OCI-LY3 (cell line): ENCODE measurements at regions not wholly inside any gene's neighbourhood (a gene's known extent, or its start where the extent isn't known, plus 50 kb on each side); places are given as distances from the start of the nearest gene placed in this dataset.

ENCODE experiments used
- EZH2phosphoT487 ChIP-seq: fragments of 200-600 bp; shearing (Covaris generic); IDR thresholded peaks from 2 replicates; pipeline ENCODE4 v1.6.1; 2018; ENCODE audit warnings: antibody characterized with exemption, mixed run types, low read depth
- TF ChIP-seq, protein P1 (sequence below): fragments of 200-600, 300-600 bp; sonication (generic); IDR thresholded peaks from 2 replicates; pipeline ENCODE4 v1.5.1; 2014; ENCODE audit warnings: antibody characterized with exemption, low read length, low read depth

DNA sequence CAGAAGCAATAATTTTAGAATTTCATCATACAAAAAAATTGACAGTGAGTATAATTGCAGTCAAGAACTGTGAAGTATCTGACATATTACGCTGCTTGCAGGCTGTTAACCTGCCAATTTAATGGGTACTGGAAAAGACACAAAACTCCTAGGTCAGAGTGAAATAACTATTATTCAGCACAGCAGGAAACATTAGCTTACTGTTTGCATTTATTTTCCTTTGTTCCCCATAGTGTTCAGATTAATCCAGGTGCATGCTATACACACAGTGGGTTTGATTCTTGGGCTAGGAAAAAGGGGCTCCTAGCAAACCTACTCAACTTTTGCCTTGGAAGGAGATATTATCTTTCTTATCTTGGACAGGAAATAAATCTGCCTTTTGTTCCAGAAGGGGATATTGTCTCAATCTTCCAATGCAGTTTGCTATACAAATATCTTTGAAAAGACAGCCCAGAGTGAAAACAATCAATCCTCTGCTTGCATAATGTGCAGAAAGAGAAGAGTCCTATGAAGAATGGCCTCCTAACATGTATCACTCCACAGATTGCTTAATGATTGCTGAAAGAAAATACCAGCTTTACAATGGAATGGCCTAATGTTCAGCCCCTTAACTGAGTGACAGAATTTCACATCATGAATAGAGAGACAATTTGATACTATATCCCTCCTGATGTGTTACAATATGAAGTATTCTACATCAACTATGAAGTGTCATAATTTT lies 443.4 kb downstream of the TBC1D4 start:
- TF ChIP-seq, protein P1, sequence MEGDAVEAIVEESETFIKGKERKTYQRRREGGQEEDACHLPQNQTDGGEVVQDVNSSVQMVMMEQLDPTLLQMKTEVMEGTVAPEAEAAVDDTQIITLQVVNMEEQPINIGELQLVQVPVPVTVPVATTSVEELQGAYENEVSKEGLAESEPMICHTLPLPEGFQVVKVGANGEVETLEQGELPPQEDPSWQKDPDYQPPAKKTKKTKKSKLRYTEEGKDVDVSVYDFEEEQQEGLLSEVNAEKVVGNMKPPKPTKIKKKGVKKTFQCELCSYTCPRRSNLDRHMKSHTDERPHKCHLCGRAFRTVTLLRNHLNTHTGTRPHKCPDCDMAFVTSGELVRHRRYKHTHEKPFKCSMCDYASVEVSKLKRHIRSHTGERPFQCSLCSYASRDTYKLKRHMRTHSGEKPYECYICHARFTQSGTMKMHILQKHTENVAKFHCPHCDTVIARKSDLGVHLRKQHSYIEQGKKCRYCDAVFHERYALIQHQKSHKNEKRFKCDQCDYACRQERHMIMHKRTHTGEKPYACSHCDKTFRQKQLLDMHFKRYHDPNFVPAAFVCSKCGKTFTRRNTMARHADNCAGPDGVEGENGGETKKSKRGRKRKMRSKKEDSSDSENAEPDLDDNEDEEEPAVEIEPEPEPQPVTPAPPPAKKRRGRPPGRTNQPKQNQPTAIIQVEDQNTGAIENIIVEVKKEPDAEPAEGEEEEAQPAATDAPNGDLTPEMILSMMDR: no peak
- no peak for TF ChIP-seq EZH2phosphoT487
